Vagina (tissue), 2 donors: ENCODE measurements at regions not wholly inside any gene's neighbourhood (a gene's known extent, or its start where the extent isn't known, plus 50 kb on each side); places are given as distances from the start of the nearest gene placed in this dataset.

Experiments used
- DNase-seq, 2 donors: peaks; one replicate each; pipeline ENCODE4 v3.0.0-alpha.2; 2017; ENCODE audit errors: extremely low spot score in 2 of 2
- H3K27ac ChIP-seq: fragments of 200-600 bp; sonication (generic); one replicate; pipeline ENCODE4 v1.5.1; 2019
- H3K27me3 ChIP-seq: fragments of 200-600 bp; sonication (generic); one replicate; pipeline ENCODE4 v1.5.1; 2019
- H3K36me3 ChIP-seq, 2 donors: fragments of 200-600 bp; sonication (generic); one replicate each; pipeline ENCODE4 v1.5.1; 2017 to 2019
- H3K4me1 ChIP-seq: fragments of 200-600 bp; sonication (generic); one replicate; pipeline ENCODE4 v1.5.1; 2019
- H3K4me3 ChIP-seq, 2 donors: fragments of 200-600 bp; sonication (generic); 1 replicate in 1 of 2; 2 replicates in 1 of 2; pipeline ENCODE4 v1.5.1; 2016 to 2019
- H3K9me3 ChIP-seq: fragments of 200-600 bp; sonication (generic); one replicate; pipeline ENCODE4 v1.5.1; 2019
- POLR2A ChIP-seq, 2 donors: fragments of 450-650 bp; IDR thresholded peaks; one replicate each; pipeline ENCODE4 v1.6.1; 2017; ENCODE audit warnings: antibody characterized with exemption in 2 of 2, mild to moderate bottlenecking in 2 of 2, moderate library complexity in 2 of 2
- POLR2AphosphoS5 ChIP-seq, 2 donors: sonication (generic); formaldehyde crosslinking; IDR thresholded peaks; one replicate each; pipeline ENCODE4 v1.9.0; 2017; ENCODE audit warnings: antibody characterized with exemption in 2 of 2, mild to moderate bottlenecking in 2 of 2, low read depth in 1 of 2; ENCODE audit not compliant: insufficient read depth in 1 of 2
- intact Hi-C: fragments of 100-400 bp; cut with DNase I; formaldehyde crosslinking; loops from one replicate; pipeline ENCODE4 v1.15.1; 2023
- TF ChIP-seq, protein P1 (sequence below), 3 experiments: fragments of 450-650 bp in 2 of 3; fragments of 200-600 bp in 1 of 3; sonication (generic) in 1 of 3; IDR thresholded peaks; one replicate each; pipeline ENCODE4 v1.5.1; 2017 to 2019; ENCODE audit warnings: antibody characterized with exemption in 3 of 3, mild to moderate bottlenecking in 2 of 3, moderate library complexity in 2 of 3

DNA sequence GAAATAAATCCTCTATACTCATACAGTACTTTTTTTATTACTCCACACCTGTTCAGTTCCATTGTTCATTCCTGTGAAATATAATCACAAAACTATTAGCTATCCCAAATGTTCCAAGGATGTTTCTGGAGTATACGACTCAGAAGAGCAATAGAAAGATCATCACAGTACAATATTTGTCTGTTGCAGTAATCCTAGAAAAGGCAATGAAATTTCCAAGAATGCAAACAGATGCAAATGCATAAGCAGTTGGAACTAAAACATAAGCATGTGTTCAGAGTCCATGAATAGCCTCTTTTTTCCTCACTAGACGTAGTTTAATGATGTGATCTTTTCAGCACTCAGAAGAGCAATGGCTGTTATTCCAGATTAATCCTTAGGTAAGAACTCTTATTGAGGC is 55.2 kb downstream of the RTL3 start:
- H3K27me3 ChIP-seq = no peaks in the 10 kb centered on the region
- no peaks in the 10 kb centered on the region for H3K36me3 ChIP-seq
- TF ChIP-seq POLR2A (IDR thresholded peaks at IDR 0.05) (no peak), POLR2AphosphoS5 (IDR thresholded peaks at IDR 0.05; ENCODE audit: insufficient read depth in 1 of 2, low read depth in 1 of 2) (no peak)
- TF ChIP-seq, protein P1, sequence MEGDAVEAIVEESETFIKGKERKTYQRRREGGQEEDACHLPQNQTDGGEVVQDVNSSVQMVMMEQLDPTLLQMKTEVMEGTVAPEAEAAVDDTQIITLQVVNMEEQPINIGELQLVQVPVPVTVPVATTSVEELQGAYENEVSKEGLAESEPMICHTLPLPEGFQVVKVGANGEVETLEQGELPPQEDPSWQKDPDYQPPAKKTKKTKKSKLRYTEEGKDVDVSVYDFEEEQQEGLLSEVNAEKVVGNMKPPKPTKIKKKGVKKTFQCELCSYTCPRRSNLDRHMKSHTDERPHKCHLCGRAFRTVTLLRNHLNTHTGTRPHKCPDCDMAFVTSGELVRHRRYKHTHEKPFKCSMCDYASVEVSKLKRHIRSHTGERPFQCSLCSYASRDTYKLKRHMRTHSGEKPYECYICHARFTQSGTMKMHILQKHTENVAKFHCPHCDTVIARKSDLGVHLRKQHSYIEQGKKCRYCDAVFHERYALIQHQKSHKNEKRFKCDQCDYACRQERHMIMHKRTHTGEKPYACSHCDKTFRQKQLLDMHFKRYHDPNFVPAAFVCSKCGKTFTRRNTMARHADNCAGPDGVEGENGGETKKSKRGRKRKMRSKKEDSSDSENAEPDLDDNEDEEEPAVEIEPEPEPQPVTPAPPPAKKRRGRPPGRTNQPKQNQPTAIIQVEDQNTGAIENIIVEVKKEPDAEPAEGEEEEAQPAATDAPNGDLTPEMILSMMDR (IDR thresholded peaks at IDR 0.05) = no peak
- no peak overlapping the region for H3K4me3 ChIP-seq
- no peaks in the 10 kb centered on the region for H3K9me3 ChIP-seq
- no peak for DNase-seq
- H3K4me1 ChIP-seq = no peaks in the 10 kb centered on the region
- no peak overlapping the region for H3K27ac ChIP-seq
- intact Hi-C loops = no loop called here

DNA sequence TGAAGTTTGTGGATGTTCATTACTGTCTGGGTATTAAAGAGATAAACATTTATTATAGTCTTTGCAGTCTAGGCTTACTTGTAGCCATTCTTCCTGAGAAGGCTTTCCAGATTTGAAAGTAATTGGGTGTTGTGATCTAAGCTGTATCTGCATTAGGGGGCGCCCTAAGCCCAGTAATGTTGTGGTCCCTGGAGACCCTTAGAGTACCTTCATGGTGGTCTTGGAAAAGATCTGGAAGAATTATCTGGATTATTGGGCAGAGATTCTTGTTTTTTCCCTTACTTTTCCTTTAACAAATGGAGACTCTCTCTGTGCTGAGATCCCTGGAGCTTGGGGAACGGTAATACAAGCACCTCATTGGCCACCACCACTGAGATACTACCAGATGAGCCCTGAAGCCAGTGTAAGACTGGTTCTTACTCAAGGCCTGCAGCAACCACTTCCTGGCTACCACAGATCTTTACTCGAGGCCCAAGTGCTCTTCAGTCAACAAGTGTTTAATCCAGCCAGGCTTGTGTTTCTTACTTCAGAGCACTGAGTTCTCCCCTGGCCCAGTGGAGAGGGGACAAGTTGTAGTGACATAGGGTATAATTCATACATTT is 63.1 kb downstream of the RTL3 start:
- Histone ChIP-seq H3K27me3 (no peaks in the 10 kb centered on the region), H3K9me3 (no peaks in the 10 kb centered on the region)
- TF ChIP-seq, protein P1 (IDR thresholded peaks at IDR 0.05) = no peak
- TF ChIP-seq POLR2A (IDR thresholded peaks at IDR 0.05) = no peak
- no peak for TF ChIP-seq POLR2AphosphoS5 (IDR thresholded peaks at IDR 0.05; ENCODE audit: insufficient read depth in 1 of 2, low read depth in 1 of 2)

DNA sequence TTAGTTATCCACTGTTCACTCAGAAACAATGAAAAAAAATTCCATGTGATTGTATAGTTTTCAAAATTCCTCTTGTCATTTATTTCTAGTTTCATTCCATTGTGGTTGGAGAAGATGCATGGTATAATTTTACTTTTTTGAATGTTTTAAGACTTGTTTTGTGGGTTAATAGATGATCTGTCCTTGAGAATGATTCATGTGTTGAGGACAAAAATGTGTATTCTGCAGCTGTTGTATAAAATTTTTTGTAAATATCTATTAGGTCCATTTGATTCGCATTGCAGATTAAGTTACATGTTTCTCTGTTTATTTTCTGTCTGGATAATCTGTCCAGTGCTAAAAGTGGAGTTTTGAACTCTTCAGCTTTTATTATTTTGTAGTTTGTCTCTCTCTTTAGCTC is 65.4 kb downstream of the RTL3 start:
- Histone ChIP-seq H3K27me3 (no peaks in the 10 kb centered on the region), H3K9me3 (no peaks in the 10 kb centered on the region), H3K27ac (no peak overlapping the region), H3K4me3 (no peak overlapping the region), H3K4me1 (no peaks in the 10 kb centered on the region), H3K36me3 (no peaks in the 10 kb centered on the region)
- intact Hi-C loops = no loop called here
- TF ChIP-seq, protein P1 (IDR thresholded peaks at IDR 0.05) = no peak
- no peak for TF ChIP-seq POLR2A (IDR thresholded peaks at IDR 0.05)
- no peak for TF ChIP-seq POLR2AphosphoS5 (IDR thresholded peaks at IDR 0.05; ENCODE audit: insufficient read depth in 1 of 2, low read depth in 1 of 2)
- DNase-seq = no peak

More for the DNA sequence above, 63.1 kb downstream of the RTL3 start:
- H3K36me3 ChIP-seq = no peaks in the 10 kb centered on the region
- DNase-seq = no peak
- intact Hi-C loops = no loop called here
- no peaks in the 10 kb centered on the region for H3K4me1 ChIP-seq
- no peak overlapping the region for H3K27ac ChIP-seq
- no peak overlapping the region for H3K4me3 ChIP-seq

DNA sequence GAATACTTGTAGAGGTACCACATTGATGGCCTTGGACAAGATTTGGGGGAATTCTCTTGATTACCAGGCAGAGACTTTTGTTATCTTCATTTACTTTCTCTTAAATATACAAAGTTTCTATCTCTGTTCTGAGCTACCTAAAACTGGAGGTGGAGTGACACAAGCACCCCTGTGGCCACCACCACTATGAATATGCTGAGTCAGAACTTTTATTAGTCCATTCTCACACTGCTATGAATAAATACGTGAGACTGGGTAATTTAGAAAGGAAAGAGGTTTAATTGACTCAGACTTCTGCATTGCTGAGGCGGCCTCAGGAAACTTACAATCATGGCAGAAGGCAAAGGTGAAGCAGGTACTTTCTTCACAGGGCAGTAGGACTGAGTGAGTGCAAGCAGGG is 67.1 kb downstream of the RTL3 start:
- Histone ChIP-seq H3K4me1 (no peaks in the 10 kb centered on the region), H3K27me3 (no peaks in the 10 kb centered on the region), H3K4me3 (no peak overlapping the region), H3K36me3 (no peaks in the 10 kb centered on the region), H3K9me3 (no peaks in the 10 kb centered on the region), H3K27ac (no peak overlapping the region)
- no peak for DNase-seq
- no peak for TF ChIP-seq POLR2AphosphoS5 (IDR thresholded peaks at IDR 0.05; ENCODE audit: insufficient read depth in 1 of 2, low read depth in 1 of 2)
- TF ChIP-seq POLR2A (IDR thresholded peaks at IDR 0.05) = no peak
- TF ChIP-seq, protein P1 (IDR thresholded peaks at IDR 0.05) = no peak
- intact Hi-C loops = no loop called here

DNA sequence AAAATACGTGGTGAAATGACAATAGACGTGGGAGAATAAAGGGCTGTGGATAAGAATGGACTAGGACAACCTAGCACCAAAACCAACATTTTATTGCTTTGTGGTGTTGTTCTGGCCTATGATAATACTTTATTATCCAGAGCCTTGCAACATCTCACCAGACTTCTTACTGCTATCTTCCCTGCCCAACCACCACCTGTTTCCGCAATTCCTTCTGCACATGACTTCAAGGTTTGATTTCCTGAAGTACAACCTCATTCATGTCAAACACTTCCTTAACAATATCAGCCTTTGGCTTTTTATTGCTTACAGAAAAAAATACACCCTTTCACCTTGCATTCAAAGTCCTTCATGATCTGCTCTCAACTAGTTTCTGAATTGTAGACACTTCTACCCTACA is 84.8 kb downstream of the RTL3 start:
- intact Hi-C loops = no loop called here
- no peak for DNase-seq

More for the DNA sequence above, 84.8 kb downstream of the RTL3 start:
- Histone ChIP-seq H3K36me3 (no peaks in the 10 kb centered on the region), H3K4me3 (no peak overlapping the region), H3K4me1 (no peaks in the 10 kb centered on the region), H3K9me3 (no peaks in the 10 kb centered on the region), H3K27ac (no peak overlapping the region), H3K27me3 (no peaks in the 10 kb centered on the region)
- no peak for TF ChIP-seq POLR2AphosphoS5 (IDR thresholded peaks at IDR 0.05; ENCODE audit: insufficient read depth in 1 of 2, low read depth in 1 of 2)
- TF ChIP-seq, protein P1 (IDR thresholded peaks at IDR 0.05) = no peak
- no peak for TF ChIP-seq POLR2A (IDR thresholded peaks at IDR 0.05)
